Activated CD4-positive, alpha-beta T cell treated with anti-CD3 and anti-CD28 coated beads, Interleukin-2, amount 10 ng/mL, durations not matched to agents 24 days and 14 days (primary cell): ENCODE measurements at regions not wholly inside any gene's neighbourhood (a gene's known extent, or its start where the extent isn't known, plus 50 kb on each side); places are given as distances from the start of the nearest gene placed in this dataset.
"Not testable (repeated sequence)": the region's sequence is repeated elsewhere in the genome, so short reads cannot be mapped to it uniquely, and the experiment has no call there.

Source experiments
- DNase-seq: peaks from one replicate; pipeline ENCODE4 v3.0.0; 2022
- H3K27ac Mint-ChIP-seq: one replicate; pipeline ENCODE4 v1.8.0; 2022; ENCODE audit warnings: mild to moderate bottlenecking, mixed read lengths
- H3K27me3 Mint-ChIP-seq: one replicate; pipeline ENCODE4 v1.8.0; 2022; ENCODE audit warnings: mixed read lengths
- H3K36me3 Mint-ChIP-seq: one replicate; pipeline ENCODE4 v1.8.0; 2022; ENCODE audit warnings: low read depth, mild to moderate bottlenecking, mixed read lengths
- H3K4me1 Mint-ChIP-seq: one replicate; pipeline ENCODE4 v1.8.0; 2021; ENCODE audit warnings: mixed read lengths
- H3K4me3 Mint-ChIP-seq: one replicate; pipeline ENCODE4 v1.8.0; 2022; ENCODE audit warnings: mild to moderate bottlenecking, moderate library complexity, mixed read lengths
- H3K9me3 Mint-ChIP-seq: one replicate; pipeline ENCODE4 v1.8.0; 2021; ENCODE audit warnings: mixed read lengths
- intact Hi-C: fragments of 100-400 bp; cut with micrococcal nuclease; formaldehyde crosslinking; loops from one replicate; pipeline ENCODE4 v1.15.1; 2023

DNA sequence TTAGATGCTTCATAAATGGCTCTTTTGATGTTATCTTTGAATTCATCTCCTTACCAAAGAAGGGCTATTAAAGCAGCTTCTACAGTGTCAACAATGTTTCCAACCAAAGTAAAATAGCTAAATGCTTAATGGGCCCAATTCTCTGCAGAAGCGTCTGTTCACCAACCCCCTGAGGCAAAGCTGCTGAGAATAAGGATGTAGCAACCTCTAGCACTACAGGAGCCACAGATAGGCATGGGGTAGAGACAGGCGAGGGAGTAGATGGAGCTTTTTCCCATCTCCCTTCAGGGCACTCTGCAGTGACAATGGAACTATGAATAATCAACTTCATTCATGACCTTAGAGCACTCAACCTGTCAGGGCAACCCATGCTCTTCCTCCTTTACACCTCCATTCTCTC is 134.1 kb downstream of the FZD1 start:
- Mint-ChIP-seq H3K9me3 (peaks cover 3% of the 10 kb centered on the region), H3K27me3 (no peaks in the 10 kb centered on the region), H3K4me3 (no peak overlapping the region), H3K36me3 (no peaks in the 10 kb centered on the region), H3K27ac (no peak overlapping the region), H3K4me1 (no peaks in the 10 kb centered on the region)
- DNase-seq: no peak
- intact Hi-C loops: no loop called here

GRCh38 chr7:91405092-91405788 is 141.0 kb downstream of the FZD1 start:
- H3K9me3 Mint-ChIP-seq: no peaks in the 10 kb centered on the region
- no peak overlapping the region for H3K4me3 Mint-ChIP-seq
- no peak for DNase-seq
- no peaks in the 10 kb centered on the region for H3K36me3 Mint-ChIP-seq
- no peaks in the 10 kb centered on the region for H3K4me1 Mint-ChIP-seq
- intact Hi-C loops: no loop called here
- no peak overlapping the region for H3K27ac Mint-ChIP-seq
- H3K27me3 Mint-ChIP-seq: no peaks in the 10 kb centered on the region

- H3K27me3 Mint-ChIP-seq, DNase-seq, H3K4me1 Mint-ChIP-seq, H3K4me3 Mint-ChIP-seq, H3K9me3 Mint-ChIP-seq, H3K27ac Mint-ChIP-seq, intact Hi-C loops, H3K36me3 Mint-ChIP-seq: not testable (repeated sequence)
Observed at GRCh38 chr7:91405873-91406272, 141.6 kb downstream of the FZD1 start.

DNA sequence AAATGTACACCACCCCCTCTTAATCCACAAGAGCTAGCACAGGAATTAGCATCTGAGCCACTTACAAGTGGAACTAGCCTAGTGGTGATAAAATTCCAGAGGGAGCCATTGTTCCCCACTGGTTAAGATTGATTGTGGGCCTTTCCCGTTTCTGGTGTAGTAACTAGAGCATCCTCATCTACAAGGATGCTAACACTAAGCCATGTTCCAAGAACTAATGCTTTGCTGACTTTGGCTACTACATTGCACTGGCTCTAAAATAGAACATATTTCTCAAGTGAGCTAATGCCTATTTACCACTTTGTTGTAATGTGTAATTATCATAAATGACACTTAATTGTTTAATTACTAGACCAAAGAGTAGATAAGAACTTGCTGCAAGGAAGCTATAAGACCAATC is 143.7 kb downstream of the FZD1 start:
- H3K4me1 Mint-ChIP-seq: no peaks in the 10 kb centered on the region
- H3K27me3 Mint-ChIP-seq: no peaks in the 10 kb centered on the region
- DNase-seq: no peak
- H3K27ac Mint-ChIP-seq: no peak overlapping the region
- intact Hi-C loops: no loop called here
- H3K9me3 Mint-ChIP-seq: no peaks in the 10 kb centered on the region
- H3K4me3 Mint-ChIP-seq: no peak overlapping the region
- H3K36me3 Mint-ChIP-seq: no peaks in the 10 kb centered on the region

DNA sequence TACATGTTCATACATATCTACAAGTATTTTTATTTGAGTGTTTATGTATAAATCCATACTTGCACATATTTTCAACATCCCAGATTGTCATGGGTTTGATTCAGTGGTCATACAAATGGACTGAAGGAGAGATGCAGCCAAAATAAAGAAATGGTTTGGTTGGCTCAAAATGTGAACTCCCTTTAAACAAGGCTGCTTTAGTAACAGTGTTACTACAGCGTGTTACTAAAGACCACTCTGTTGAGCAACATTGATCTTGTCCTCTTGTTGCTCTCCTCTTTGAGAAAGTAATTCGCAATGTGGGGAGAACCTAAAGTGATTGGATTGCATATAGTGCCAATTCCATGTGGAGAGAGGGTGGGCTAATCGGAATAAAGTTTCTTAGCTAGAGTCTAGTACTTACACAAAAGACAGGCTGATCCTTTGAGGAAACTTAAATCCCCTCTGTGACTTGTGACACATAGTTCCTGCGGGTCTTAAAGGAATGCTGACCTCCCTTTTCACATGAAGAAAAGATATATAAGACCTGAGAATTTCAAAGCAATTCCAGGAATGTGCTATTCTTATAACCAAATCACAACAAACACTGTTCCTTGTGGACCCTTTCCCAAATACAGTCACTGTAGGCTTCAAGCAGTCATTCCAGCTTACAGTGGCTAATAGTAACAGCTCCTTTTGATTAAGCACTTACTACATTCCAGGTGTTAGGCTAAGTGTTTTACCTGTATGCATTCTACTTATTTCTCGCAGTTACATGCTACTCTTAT is 144.3 kb downstream of the FZD1 start:
- Mint-ChIP-seq H3K9me3 (no peaks in the 10 kb centered on the region), H3K4me1 (no peaks in the 10 kb centered on the region), H3K27ac (no peak overlapping the region), H3K36me3 (no peaks in the 10 kb centered on the region), H3K27me3 (no peaks in the 10 kb centered on the region), H3K4me3 (no peak overlapping the region)
- intact Hi-C loops: no loop called here
- no peak for DNase-seq

GRCh38 chr7:91411060-91411459 is 146.8 kb downstream of the FZD1 start:
- Mint-ChIP-seq H3K4me3 (no peak overlapping the region), H3K9me3 (no peaks in the 10 kb centered on the region), H3K27me3 (no peaks in the 10 kb centered on the region), H3K4me1 (no peaks in the 10 kb centered on the region), H3K36me3 (no peaks in the 10 kb centered on the region), H3K27ac (no peak overlapping the region)
- intact Hi-C loops: no loop called here
- no peak for DNase-seq

DNA sequence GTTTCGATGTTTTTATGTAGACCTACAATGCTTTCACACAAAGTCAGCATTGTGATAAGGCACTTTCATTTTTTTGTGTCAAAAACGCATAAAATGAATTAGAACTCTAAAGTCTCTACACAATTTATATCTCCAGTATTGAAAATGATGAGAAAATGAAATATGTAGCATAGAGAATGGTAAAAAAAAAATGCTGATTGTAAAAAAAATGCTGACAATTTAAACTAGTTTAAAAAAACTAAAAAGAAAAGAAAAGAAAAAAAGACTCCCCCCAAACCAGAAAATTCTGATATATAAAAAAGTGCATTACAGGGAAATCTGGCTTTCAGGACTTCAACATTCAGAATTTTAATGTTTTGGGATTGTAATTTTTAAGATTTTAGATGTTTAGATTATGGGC is 148.1 kb downstream of the FZD1 start:
- Mint-ChIP-seq H3K4me1 (no peaks in the 10 kb centered on the region), H3K4me3 (no peak overlapping the region), H3K36me3 (no peaks in the 10 kb centered on the region), H3K27me3 (no peaks in the 10 kb centered on the region), H3K27ac (no peak overlapping the region), H3K9me3 (no peaks in the 10 kb centered on the region)
- intact Hi-C loops: no loop called here
- DNase-seq: no peak

DNA sequence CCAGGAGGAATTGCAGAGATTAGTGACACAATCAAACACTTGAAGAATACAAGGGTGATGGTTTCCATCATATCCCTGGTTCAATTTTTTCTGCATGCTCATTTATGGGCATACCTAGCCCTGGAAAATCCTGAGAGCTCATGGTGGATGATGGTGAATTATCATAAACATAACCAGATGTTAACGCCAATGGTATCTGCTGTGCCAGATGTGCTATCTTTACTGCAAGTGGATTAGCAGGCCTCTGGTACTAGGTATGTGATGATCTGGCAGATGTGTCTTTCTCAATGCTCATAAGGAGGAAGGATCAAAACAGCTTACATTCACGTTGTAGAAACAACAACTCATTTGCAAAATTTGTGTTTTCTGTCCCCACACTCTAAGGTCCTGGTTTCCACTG is 150.5 kb downstream of the FZD1 start:
- H3K4me1 Mint-ChIP-seq: no peaks in the 10 kb centered on the region
- H3K36me3 Mint-ChIP-seq: no peaks in the 10 kb centered on the region
- no peak overlapping the region for H3K4me3 Mint-ChIP-seq
- DNase-seq: no peak
- intact Hi-C loops: no loop called here
- H3K9me3 Mint-ChIP-seq: no peaks in the 10 kb centered on the region
- H3K27ac Mint-ChIP-seq: no peak overlapping the region
- no peaks in the 10 kb centered on the region for H3K27me3 Mint-ChIP-seq

DNA sequence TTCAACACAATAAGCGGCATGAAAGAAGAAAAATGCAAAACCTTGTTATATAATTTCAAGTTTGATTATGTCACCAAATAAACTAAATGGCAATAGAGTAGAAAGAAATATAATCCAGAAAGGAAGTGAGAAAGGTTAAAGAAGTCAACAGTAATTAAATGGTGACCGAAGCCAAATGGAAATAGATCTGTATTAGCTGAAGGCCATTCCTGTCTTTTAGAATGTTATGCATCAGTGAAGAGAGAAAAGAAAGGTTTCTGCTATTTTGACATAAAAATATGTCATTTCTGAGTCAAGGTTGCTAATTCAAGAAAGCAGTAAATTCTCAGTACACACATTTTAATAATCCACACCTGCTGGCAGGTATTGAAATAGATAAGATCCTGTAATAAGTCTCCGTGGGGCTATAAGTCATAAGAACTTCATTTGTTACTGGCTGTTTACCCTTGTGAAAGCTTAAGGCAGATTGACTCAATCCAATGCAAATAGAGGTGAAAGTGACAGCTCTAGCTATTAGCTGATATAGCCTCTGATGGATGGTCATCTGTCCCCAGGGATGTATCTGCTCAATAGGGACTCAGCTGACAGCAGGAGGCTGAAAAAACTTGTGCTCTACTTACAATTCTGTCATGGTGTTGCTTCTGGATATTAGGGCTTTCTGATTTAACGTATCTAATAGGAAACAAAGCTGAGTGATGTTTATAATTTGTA is 152.1 kb downstream of the FZD1 start:
- Mint-ChIP-seq H3K9me3 (no peaks in the 10 kb centered on the region), H3K27ac (no peak overlapping the region), H3K4me1 (no peaks in the 10 kb centered on the region), H3K36me3 (no peaks in the 10 kb centered on the region), H3K4me3 (no peak overlapping the region), H3K27me3 (no peaks in the 10 kb centered on the region)
- no peak for DNase-seq
- intact Hi-C loops: loop anchor here (1.0 kb wide), 1 partner anchor 97 kb away; no protein-coding TSS in a partner anchor

GRCh38 chr7:91420606-91421005 is 156.4 kb downstream of the FZD1 start:
- Mint-ChIP-seq H3K27me3 (peaks cover 2% of the 10 kb centered on the region), H3K9me3 (no peaks in the 10 kb centered on the region), H3K4me3 (no peak overlapping the region), H3K36me3 (no peaks in the 10 kb centered on the region), H3K27ac (no peak overlapping the region), H3K4me1 (no peaks in the 10 kb centered on the region)
- DNase-seq: no peak
- intact Hi-C loops: no loop called here

DNA sequence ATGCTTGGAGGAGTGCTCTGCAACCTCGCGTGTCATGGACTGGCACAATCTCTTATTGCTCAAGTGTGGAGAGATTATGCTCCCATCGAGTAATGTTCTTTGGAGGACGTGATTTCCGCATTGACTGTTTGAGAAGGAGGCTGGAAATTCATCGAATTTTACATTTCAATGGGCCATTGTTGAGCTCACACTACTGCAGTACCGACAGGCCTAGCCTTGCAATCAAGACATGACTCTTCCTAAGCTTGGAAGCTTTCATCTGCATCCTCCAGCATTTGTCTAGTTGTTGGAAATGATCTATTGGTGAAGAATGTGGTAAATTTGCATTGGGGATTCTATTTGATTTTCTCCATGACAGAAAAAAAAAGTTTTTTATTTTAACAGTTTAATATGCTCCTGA is 156.8 kb downstream of the FZD1 start:
- intact Hi-C loops: no loop called here
- peaks cover 2% of the 10 kb centered on the region for H3K27me3 Mint-ChIP-seq
- no peaks in the 10 kb centered on the region for H3K4me1 Mint-ChIP-seq
- no peak overlapping the region for H3K4me3 Mint-ChIP-seq
- no peak overlapping the region for H3K27ac Mint-ChIP-seq
- no peak for DNase-seq
- no peaks in the 10 kb centered on the region for H3K36me3 Mint-ChIP-seq
- H3K9me3 Mint-ChIP-seq: no peaks in the 10 kb centered on the region

DNA sequence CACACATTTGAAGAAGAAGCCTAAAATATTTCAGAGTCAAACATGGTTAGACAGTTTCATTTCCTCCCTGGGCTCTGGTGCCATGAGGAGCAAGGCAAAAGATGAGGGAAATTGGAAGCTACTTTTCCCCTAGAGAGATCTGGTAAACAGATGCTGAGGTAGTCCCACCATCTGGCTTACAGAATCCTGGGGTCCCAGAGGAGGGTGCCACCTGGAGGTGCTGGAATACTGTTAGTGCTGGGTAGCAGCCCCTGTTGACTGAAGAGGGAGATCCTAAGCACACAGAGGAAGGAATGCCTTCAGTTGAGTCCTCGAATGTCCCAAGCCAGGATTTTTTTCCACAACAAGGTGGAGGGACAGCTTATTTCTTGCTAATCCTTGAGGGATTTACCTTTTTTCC is 160.1 kb downstream of the FZD1 start:
- no peak overlapping the region for H3K4me3 Mint-ChIP-seq
- no peak overlapping the region for H3K27ac Mint-ChIP-seq
- no peak for DNase-seq
- no peaks in the 10 kb centered on the region for H3K36me3 Mint-ChIP-seq
- peaks cover 2% of the 10 kb centered on the region for H3K27me3 Mint-ChIP-seq
- no peaks in the 10 kb centered on the region for H3K9me3 Mint-ChIP-seq
- no peaks in the 10 kb centered on the region for H3K4me1 Mint-ChIP-seq
- intact Hi-C loops: no loop called here

GRCh38 chr7:91425149-91425548 is 160.9 kb downstream of the FZD1 start:
- Mint-ChIP-seq H3K27ac (no peak overlapping the region), H3K4me3 (no peak overlapping the region), H3K9me3 (no peaks in the 10 kb centered on the region), H3K27me3 (peaks cover 2% of the 10 kb centered on the region), H3K36me3 (no peaks in the 10 kb centered on the region), H3K4me1 (no peaks in the 10 kb centered on the region)
- no peak for DNase-seq
- intact Hi-C loops: no loop called here

DNA sequence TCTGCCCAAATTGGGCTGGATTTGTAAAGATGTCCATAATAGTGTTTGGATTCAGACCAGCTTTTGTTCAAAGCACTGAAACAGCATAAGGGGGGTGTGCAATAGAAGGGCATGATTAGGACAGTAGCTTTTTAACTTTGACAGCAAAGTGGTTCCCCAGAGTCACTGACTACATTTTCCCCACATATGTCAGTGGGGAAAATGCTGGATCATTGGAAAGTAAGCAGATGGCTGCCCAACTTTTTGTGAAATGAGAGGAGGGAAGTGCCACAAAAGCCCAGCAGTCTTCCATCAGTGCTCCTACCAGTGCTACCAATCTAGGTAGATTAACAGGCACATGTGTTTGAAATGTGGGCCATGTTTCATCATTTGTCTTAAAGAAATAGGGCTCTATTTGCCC is 162.8 kb downstream of the FZD1 start:
- Mint-ChIP-seq H3K4me1 (no peaks in the 10 kb centered on the region), H3K27me3 (peaks cover 2% of the 10 kb centered on the region), H3K36me3 (no peaks in the 10 kb centered on the region), H3K9me3 (no peaks in the 10 kb centered on the region), H3K4me3 (no peak overlapping the region), H3K27ac (no peak overlapping the region)
- no peak for DNase-seq
- intact Hi-C loops: no loop called here
